ENCODE measurements at regions not wholly inside any gene's neighbourhood (a gene's known extent, or its start where the extent isn't known, plus 50 kb on each side); places are given as distances from the start of the nearest gene placed in this dataset.

DNA sequence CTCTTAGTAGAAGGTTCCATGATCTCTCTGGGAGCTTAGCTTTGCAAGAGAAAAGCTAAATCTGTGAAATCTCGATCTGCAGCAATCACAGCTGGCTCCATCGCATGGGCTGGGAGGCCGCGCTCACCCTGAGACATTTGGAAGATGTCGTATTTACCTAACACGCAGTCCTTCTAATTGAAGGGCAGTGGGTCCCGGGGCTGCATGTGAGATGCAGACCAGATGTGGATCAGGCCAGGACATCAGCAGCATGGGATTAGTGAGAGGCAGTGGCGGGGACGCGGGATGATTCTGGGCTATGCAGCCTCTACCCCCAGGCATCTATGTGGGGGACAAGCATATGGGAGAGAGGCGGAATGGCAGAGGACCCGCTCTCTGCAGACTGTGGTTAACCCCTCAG is 312.4 kb upstream of the RTL1 start:
- TF ChIP-seq EZH2 (IDR thresholded peaks at IDR 0.05): no peak
- TF ChIP-seq POLR2AphosphoS5 (IDR thresholded peaks at IDR 0.05; ENCODE audit: borderline replicate concordance, low read depth, low read length): no peak

All from SK-N-MC (cell line).